HEK293T (cell line): ENCODE measurements at regions not wholly inside any gene's neighbourhood (a gene's known extent, or its start where the extent isn't known, plus 50 kb on each side); places are given as distances from the start of the nearest gene placed in this dataset.

Source experiments
- ARNT ChIP-seq: fragments of 450-650 bp; IDR thresholded peaks from 2 replicates; pipeline ENCODE4 v1.6.1; 2017; ENCODE audit warnings: mild to moderate bottlenecking
- BHLHE40 ChIP-seq: fragments of 450-650 bp; IDR thresholded peaks from 2 replicates; pipeline ENCODE4 v1.6.1; 2016; ENCODE audit warnings: mild to moderate bottlenecking, moderate library complexity, borderline replicate concordance
- FOXA1 ChIP-seq: fragments of 450-650 bp; IDR thresholded peaks from 2 replicates; pipeline ENCODE4 v1.6.1; 2016; ENCODE audit warnings: mild to moderate bottlenecking
- FOXK2 ChIP-seq: fragments of 450-650 bp; IDR thresholded peaks from 2 replicates; pipeline ENCODE4 v1.6.1; 2016; ENCODE audit warnings: mild to moderate bottlenecking
- FOXM1 ChIP-seq: fragments of 450-650 bp; IDR thresholded peaks from 2 replicates; pipeline ENCODE4 v1.6.1; 2017; ENCODE audit warnings: mild to moderate bottlenecking, borderline replicate concordance
- HDGF ChIP-seq: fragments of 450-650 bp; IDR thresholded peaks from 2 replicates; pipeline ENCODE4 v1.6.1; 2017; ENCODE audit warnings: antibody characterized with exemption, borderline replicate concordance
- L3MBTL2 ChIP-seq: fragments of 450-650 bp; conservative IDR thresholded peaks from 2 replicates; pipeline ENCODE4 v1.6.1; 2016; ENCODE audit warnings: mild to moderate bottlenecking
- LEF1 ChIP-seq: fragments of 450-650 bp; IDR thresholded peaks from 2 replicates; pipeline ENCODE4 v1.6.1; 2017; ENCODE audit warnings: mild to moderate bottlenecking, borderline replicate concordance
- NFRKB ChIP-seq: fragments of 450-650 bp; IDR thresholded peaks from 2 replicates; pipeline ENCODE4 v1.6.1; 2016; ENCODE audit warnings: mild to moderate bottlenecking, moderate library complexity
- PKNOX1 ChIP-seq: fragments of 450-650 bp; IDR thresholded peaks from 2 replicates; pipeline ENCODE4 v1.6.1; 2016
- SP1 ChIP-seq: fragments of 450-650 bp; IDR thresholded peaks from 2 replicates; pipeline ENCODE4 v1.6.1; 2017
- SUZ12 ChIP-seq: fragments of 450-650 bp; IDR thresholded peaks from 2 replicates; pipeline ENCODE4 v1.6.1; 2016; ENCODE audit warnings: mild to moderate bottlenecking
- TARDBP ChIP-seq: fragments of 450-650 bp; IDR thresholded peaks from 2 replicates; pipeline ENCODE4 v1.6.1; 2016
- ZNF384 ChIP-seq: fragments of 450-650 bp; IDR thresholded peaks from 2 replicates; pipeline ENCODE4 v1.6.1; 2016

DNA sequence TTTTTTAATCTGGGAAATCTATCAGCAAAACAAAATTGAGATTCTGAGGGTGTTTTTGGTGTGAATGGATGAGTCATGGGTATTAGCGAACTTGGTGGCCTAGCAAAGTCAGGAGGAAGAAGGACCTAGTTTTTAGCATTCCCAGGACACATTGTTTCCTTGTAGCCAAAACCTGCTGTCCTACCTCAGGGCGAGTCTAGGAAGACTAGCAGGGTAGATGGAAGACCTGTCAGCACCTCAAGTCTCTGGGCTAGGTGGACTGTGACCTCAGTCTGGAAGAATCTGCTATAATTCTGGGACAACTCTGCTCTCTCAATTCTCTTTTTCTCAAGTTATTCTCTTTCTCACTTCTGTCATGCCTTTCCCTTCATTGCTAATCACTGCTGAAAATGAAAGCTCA, 1399.3 kb upstream of the LRRTM1 start:
- no peak for TF ChIP-seq LEF1
- TF ChIP-seq ZNF384, result no peak
- TF ChIP-seq SUZ12, result no peak
- no peak for TF ChIP-seq FOXM1
- TF ChIP-seq SP1, result no peak
- no peak for TF ChIP-seq FOXA1
- TF ChIP-seq HDGF, result no peak
- no peak for TF ChIP-seq PKNOX1
- TF ChIP-seq ARNT, result no peak
- TF ChIP-seq L3MBTL2, result no peak
- no peak for TF ChIP-seq NFRKB
- TF ChIP-seq TARDBP, result no peak
- no peak for TF ChIP-seq BHLHE40
- TF ChIP-seq FOXK2, result no peak
